ENCODE measurements at regions not wholly inside any gene's neighbourhood (a gene's known extent, or its start where the extent isn't known, plus 50 kb on each side); places are given as distances from the start of the nearest gene placed in this dataset.

DNA sequence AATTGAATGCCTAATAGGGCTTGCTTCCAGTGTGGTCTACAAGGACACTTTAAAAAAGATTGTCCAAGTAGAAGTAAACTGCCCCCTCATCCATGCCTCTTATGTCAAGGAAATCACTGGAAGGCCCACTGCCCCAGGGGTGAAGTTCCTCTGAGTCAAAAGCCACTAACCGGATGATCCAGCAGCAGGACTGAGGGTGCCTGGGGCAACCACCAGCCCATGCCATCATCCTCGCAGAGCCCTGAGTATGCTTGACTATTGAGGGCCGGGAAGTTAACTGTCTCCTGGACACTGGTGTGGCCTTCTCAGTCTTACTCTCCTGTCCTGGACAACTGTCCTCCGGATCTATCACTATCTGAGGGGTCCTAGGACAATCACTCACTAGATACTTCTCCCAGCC is 411.5 kb downstream of the TENT5A start:
- no peak for TF ChIP-seq EZH2 (IDR thresholded peaks at IDR 0.05; ENCODE audit: insufficient read depth, poor library complexity, severe bottlenecking)
- no peak for TF ChIP-seq EZH2phosphoT487 (IDR thresholded peaks at IDR 0.05; ENCODE audit: insufficient read depth, low read depth)

Measured in GM23248 (cell line).